Kidney (tissue), 13 donors: ENCODE measurements at regions not wholly inside any gene's neighbourhood (a gene's known extent, or its start where the extent isn't known, plus 50 kb on each side); places are given as distances from the start of the nearest gene placed in this dataset.

ENCODE experiments used
- DNase-seq, 5 donors: peaks; one replicate each; pipeline ENCODE4 v3.0.0-alpha.2; 2013 to 2020
- FAIRE-seq: peaks from 2 replicates; lab custom pipeline; 2012; peaks lifted over from hg19 to GRCh38; lab: Jason Lieb, UNC
- H3K27ac ChIP-seq, 2 donors: one replicate each; pipeline ENCODE4 v1.7.0; 2013; ENCODE audit warnings: low read depth in 2 of 2, low read length in 2 of 2, inconsistent platforms in 1 of 2
- H3K27me3 ChIP-seq: one replicate; pipeline ENCODE4 v1.7.1; 2013; ENCODE audit warnings: low read length, inconsistent platforms; ENCODE audit not compliant: control insufficient read depth, insufficient read depth
- H3K36me3 ChIP-seq, 3 donors: one replicate each; pipeline versions ENCODE4 v1.7.0 to v1.7.1; 2013; ENCODE audit warnings: low read length in 3 of 3, control low read depth in 1 of 3, inconsistent platforms in 1 of 3; ENCODE audit not compliant: insufficient read depth in 3 of 3, control insufficient read depth in 2 of 3
- H3K4me1 ChIP-seq, 3 donors: one replicate each; pipeline versions ENCODE4 v1.7.0 to v1.7.1; 2013; ENCODE audit warnings: low read length in 3 of 3, inconsistent platforms in 1 of 3, low read depth in 1 of 3; ENCODE audit not compliant: control insufficient read depth in 2 of 3, insufficient read depth in 2 of 3
- H3K4me3 ChIP-seq, 3 donors: one replicate each; pipeline versions ENCODE4 v1.7.0 to v1.8.1; 2013; ENCODE audit warnings: low read length in 3 of 3, control low read depth in 1 of 3, inconsistent platforms in 1 of 3
- H3K9ac ChIP-seq, 3 donors: one replicate each; pipeline versions ENCODE4 v1.7.0 to v1.7.1; 2013; ENCODE audit warnings: low read length in 3 of 3, control low read depth in 1 of 3, inconsistent platforms in 1 of 3
- H3K9me3 ChIP-seq, 3 donors: one replicate each; pipeline versions ENCODE4 v1.7.0 to v1.7.1; 2013; ENCODE audit warnings: low read length in 3 of 3, control low read depth in 1 of 3, inconsistent platforms in 1 of 3; ENCODE audit not compliant: control insufficient read depth in 2 of 3, insufficient read depth in 1 of 3
- intact Hi-C: fragments of 100-400 bp; cut with DNase I; formaldehyde crosslinking; loops from one replicate; pipeline ENCODE4 v1.11.1; 2022
- TF ChIP-seq, protein P1 (sequence below): IDR thresholded peaks from 3 replicates; pipeline ENCODE4 v1.5.1; 2012; ENCODE audit warnings: mild to moderate bottlenecking, moderate library complexity, borderline replicate concordance; ENCODE audit not compliant: insufficient read depth; ENCODE audit errors: extremely low read depth
- donor health status: control.
- donor health status: control.
- donor health status: control.
- donor health status: control.
- donor health status: control.
- donor health status: DM: yes; HTN: yes; CAD: no.
- donor health status: Normal renal cell carcinoma (clear cell type).

GRCh38 chr16:52812678-52813556 is 239.8 kb downstream of the CHD9NB start:
- intact Hi-C loops: no loop called here
- no peaks in the 10 kb centered on the region for H3K4me1 ChIP-seq
- no peak for DNase-seq
- FAIRE-seq: no peak
- no peaks in the 10 kb centered on the region for H3K36me3 ChIP-seq
- no peak overlapping the region for H3K4me3 ChIP-seq
- no peak overlapping the region for H3K27ac ChIP-seq
- H3K9ac ChIP-seq: no peak overlapping the region
- H3K27me3 ChIP-seq: no peaks in the 10 kb centered on the region
- TF ChIP-seq, protein P1, sequence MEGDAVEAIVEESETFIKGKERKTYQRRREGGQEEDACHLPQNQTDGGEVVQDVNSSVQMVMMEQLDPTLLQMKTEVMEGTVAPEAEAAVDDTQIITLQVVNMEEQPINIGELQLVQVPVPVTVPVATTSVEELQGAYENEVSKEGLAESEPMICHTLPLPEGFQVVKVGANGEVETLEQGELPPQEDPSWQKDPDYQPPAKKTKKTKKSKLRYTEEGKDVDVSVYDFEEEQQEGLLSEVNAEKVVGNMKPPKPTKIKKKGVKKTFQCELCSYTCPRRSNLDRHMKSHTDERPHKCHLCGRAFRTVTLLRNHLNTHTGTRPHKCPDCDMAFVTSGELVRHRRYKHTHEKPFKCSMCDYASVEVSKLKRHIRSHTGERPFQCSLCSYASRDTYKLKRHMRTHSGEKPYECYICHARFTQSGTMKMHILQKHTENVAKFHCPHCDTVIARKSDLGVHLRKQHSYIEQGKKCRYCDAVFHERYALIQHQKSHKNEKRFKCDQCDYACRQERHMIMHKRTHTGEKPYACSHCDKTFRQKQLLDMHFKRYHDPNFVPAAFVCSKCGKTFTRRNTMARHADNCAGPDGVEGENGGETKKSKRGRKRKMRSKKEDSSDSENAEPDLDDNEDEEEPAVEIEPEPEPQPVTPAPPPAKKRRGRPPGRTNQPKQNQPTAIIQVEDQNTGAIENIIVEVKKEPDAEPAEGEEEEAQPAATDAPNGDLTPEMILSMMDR: no peak
- no peaks in the 10 kb centered on the region for H3K9me3 ChIP-seq

- no peaks in the 10 kb centered on the region for H3K4me1 ChIP-seq
- TF ChIP-seq, protein P1: no peak
- no peaks in the 10 kb centered on the region for H3K36me3 ChIP-seq
- no peak overlapping the region for H3K4me3 ChIP-seq
- FAIRE-seq: no peak
- intact Hi-C loops: no loop called here
- no peak overlapping the region for H3K9ac ChIP-seq
- H3K27me3 ChIP-seq: no peaks in the 10 kb centered on the region
- DNase-seq: no peak
- H3K9me3 ChIP-seq: no peaks in the 10 kb centered on the region
- no peak overlapping the region for H3K27ac ChIP-seq
Observed at GRCh38 chr16:52805559-52806168, 247.0 kb downstream of the CHD9NB start.

- no peak overlapping the region for H3K9ac ChIP-seq
- no peak overlapping the region for H3K27ac ChIP-seq
- H3K36me3 ChIP-seq: no peaks in the 10 kb centered on the region
- no peak overlapping the region for H3K4me3 ChIP-seq
- FAIRE-seq (no peak), DNase-seq (no peak)
- H3K4me1 ChIP-seq: no peaks in the 10 kb centered on the region
- no peaks in the 10 kb centered on the region for H3K9me3 ChIP-seq
- TF ChIP-seq, protein P1: no peak
- intact Hi-C loops: no loop called here
- H3K27me3 ChIP-seq: no peaks in the 10 kb centered on the region
Observed at GRCh38 chr16:52800432-52800831, 252.3 kb downstream of the CHD9NB start.
